ENCODE measurements at regions not wholly inside any gene's neighbourhood (a gene's known extent, or its start where the extent isn't known, plus 50 kb on each side); places are given as distances from the start of the nearest gene placed in this dataset.
"Not testable (repeated sequence)": the region's sequence is repeated elsewhere in the genome, so short reads cannot be mapped to it uniquely, and the experiment has no call there.

- no peak overlapping the region for H3K4me3 ChIP-seq (ENCODE audit: low read length)
- DNase-seq (ENCODE audit: low read depth) = no peak
- no peak for TF ChIP-seq CTCF (conservative IDR thresholded peaks at IDR 0.05; ENCODE audit: low read length)
Observed at GRCh38 chr6:144951730-144952437, 666.7 kb downstream of the UTRN start.

DNA sequence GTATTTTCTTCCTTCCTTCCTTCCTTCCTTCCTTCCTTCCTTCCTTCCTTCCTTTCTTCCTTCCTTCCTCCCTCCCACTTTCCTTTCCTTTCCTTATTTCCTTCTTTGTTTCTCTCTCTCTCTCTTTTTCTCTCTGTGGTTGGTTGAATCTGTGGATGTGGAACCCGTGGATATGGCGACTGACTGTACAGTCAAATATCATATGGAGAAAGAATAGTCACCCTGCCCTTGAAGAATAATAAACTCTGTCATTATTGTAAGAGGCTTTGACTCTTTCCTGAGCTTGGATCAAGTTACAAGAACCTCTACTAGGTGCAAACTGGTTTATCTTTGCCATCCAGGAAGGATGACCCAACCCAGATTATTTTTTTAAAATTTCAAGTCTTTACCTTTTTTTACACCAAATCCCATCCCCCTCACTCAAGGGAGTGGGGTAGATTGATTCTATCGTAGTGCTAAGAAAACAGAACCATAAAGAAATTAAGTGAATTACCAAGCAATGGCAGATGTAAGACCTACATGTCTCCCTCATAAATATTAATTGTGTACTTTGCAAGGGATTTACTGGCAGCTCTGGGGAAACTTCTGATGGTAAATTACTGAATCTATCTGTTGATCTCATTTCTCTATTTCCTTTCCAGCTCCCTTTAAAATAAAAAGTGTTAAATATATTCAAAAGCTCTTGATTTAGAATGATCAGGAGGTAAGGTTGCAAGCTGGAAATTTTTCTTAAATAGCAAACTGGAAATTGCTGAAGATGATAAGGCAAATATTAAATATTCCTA, 667.5 kb downstream of the UTRN start:
- no peak for TF ChIP-seq CTCF (conservative IDR thresholded peaks at IDR 0.05; ENCODE audit: low read length)
- DNase-seq (ENCODE audit: low read depth) = no peak

GRCh38 chr6:144953552-144954240, 668.6 kb downstream of the UTRN start:
- no peak for TF ChIP-seq CTCF (conservative IDR thresholded peaks at IDR 0.05; ENCODE audit: low read length)
- DNase-seq (ENCODE audit: low read depth) = peak; percentile 84

More for the DNA sequence above, 667.5 kb downstream of the UTRN start:
- H3K4me3 ChIP-seq (ENCODE audit: low read length) = no peak overlapping the region

DNA sequence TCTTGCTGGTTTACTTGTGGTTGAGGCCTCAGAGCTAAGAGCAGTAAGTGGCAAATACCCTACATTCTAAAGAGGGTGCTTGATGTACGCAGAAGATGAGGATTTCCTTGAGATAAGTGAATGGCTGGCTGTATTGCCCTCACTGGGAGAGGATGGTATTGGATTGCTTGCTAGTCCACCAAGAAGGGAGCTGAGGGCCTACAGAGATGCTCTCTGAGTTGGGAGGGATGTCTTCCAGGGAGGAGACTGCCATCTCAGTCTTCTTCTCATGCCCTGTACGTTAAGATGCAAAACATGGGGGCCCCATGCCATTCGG, 669.1 kb downstream of the UTRN start:
- TF ChIP-seq CTCF (conservative IDR thresholded peaks at IDR 0.05; ENCODE audit: low read length) = no peak
- no peak overlapping the region for H3K4me3 ChIP-seq (ENCODE audit: low read length)
- no peak for DNase-seq (ENCODE audit: low read depth)

More at GRCh38 chr6:144953552-144954240, 668.6 kb downstream of the UTRN start:
- no peak overlapping the region for H3K4me3 ChIP-seq (ENCODE audit: low read length)

DNA sequence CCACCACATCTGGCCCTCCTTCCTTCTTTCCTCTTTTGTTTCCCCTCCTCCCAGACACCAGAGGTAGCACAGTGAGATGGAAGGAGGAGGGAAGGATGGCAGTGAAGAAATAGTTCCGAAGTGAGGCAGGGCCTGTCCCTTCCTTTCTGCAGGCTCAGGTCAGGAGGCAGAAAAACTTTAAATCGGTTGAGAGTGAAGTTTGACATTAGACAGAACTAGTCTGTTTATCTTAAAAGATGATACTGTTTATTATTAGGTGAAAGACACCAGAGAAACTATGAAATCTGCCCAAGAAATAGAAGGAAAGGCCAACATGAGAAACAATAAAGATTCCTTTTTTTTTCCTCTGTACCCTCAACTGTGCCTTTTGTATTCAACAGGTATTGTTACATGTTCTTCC, 670.3 kb downstream of the UTRN start:
- TF ChIP-seq CTCF (conservative IDR thresholded peaks at IDR 0.05; ENCODE audit: low read length) = no peak
- no peak overlapping the region for H3K4me3 ChIP-seq (ENCODE audit: low read length)

DNA sequence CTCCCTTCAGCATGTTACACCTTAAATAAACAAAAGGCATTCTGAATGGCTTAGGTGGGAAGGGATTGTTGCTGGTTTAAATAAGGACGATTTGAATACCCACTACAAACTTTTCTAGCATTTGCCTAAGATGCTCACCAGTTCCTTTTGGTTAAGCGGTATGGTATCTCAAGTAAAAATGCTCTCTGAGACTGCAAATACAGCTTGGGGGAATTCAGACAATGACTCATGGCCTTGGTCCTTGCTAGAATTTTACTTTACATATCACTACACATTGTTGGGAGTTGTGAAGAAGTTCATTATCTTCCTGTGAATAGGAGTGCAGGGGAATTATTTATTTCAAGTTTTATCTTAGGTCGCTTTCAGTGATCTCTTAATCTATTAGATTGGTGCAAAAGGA, 670.7 kb downstream of the UTRN start:
- DNase-seq (ENCODE audit: low read depth) = peak; percentile 35
- TF ChIP-seq CTCF (conservative IDR thresholded peaks at IDR 0.05; ENCODE audit: low read length) = no peak
- no peak overlapping the region for H3K4me3 ChIP-seq (ENCODE audit: low read length)

More for the DNA sequence above, 670.3 kb downstream of the UTRN start:
- DNase-seq (ENCODE audit: low read depth) = no peak

DNA sequence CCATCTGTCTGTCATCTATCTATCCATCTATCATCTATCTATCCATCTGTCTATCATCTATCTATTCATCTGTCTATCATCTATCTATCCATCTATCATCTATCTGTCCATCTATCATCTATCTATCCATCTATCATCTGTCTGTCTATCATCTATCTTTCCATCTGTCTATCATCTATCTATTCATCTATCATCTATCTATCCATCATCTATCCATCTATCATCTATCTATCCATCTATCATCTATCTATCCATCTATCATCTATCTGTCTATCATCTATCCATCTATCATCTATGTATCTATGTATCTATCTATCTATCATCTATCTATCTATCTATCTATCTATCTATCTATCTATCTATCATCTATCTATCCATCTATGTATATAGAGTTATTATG, 671.6 kb downstream of the UTRN start:
- DNase-seq (ENCODE audit: low read depth); H3K4me3 ChIP-seq (ENCODE audit: low read length): not testable (repeated sequence)

Measured in AG10803 (cell line).